Thyroid gland (tissue), 4 donors: ENCODE measurements at regions not wholly inside any gene's neighbourhood (a gene's known extent, or its start where the extent isn't known, plus 50 kb on each side); places are given as distances from the start of the nearest gene placed in this dataset.

Experiments used
- POLR2A ChIP-seq, 2 donors: fragments of 450-650 bp; IDR thresholded peaks; one replicate each; pipeline ENCODE4 v1.6.1; 2017; ENCODE audit warnings: antibody characterized with exemption in 2 of 2, mild to moderate bottlenecking in 2 of 2, moderate library complexity in 1 of 2
- TF ChIP-seq, protein P1 (sequence below), 6 experiments: fragments of 200-600 bp in 3 of 6; fragments of 450-650 bp in 3 of 6; sonication (generic) in 3 of 6; IDR thresholded peaks; one replicate each; pipeline ENCODE4 v1.5.1; 2016 to 2019; ENCODE audit warnings: antibody characterized with exemption in 6 of 6, mild to moderate bottlenecking in 2 of 6, inconsistent platforms in 1 of 6, moderate library complexity in 1 of 6

DNA sequence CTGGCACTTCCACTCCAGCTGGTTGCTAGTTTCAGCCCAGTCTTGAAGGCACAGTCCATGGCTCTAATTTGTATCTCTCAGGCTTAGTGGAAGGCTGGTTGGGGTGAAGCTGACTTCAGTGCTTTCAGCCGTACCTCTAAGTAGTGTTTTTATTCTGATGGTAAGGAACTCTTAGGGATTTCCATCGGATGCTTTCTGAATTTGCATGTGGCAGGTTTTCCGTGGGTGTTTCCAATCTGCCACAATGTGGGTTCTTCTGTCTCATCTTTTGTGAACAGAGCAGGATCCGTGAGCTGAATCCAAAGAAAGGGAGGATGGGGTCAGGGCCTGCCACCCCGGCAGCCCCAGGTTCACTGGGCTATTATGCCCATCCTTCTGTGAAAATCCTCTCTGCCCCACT lies 607.9 kb upstream of the MKI67 start:
- TF ChIP-seq, protein P1, sequence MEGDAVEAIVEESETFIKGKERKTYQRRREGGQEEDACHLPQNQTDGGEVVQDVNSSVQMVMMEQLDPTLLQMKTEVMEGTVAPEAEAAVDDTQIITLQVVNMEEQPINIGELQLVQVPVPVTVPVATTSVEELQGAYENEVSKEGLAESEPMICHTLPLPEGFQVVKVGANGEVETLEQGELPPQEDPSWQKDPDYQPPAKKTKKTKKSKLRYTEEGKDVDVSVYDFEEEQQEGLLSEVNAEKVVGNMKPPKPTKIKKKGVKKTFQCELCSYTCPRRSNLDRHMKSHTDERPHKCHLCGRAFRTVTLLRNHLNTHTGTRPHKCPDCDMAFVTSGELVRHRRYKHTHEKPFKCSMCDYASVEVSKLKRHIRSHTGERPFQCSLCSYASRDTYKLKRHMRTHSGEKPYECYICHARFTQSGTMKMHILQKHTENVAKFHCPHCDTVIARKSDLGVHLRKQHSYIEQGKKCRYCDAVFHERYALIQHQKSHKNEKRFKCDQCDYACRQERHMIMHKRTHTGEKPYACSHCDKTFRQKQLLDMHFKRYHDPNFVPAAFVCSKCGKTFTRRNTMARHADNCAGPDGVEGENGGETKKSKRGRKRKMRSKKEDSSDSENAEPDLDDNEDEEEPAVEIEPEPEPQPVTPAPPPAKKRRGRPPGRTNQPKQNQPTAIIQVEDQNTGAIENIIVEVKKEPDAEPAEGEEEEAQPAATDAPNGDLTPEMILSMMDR (IDR thresholded peaks at IDR 0.05) = no peak
- TF ChIP-seq POLR2A (IDR thresholded peaks at IDR 0.05) = no peak
